GM18508 (cell line): ENCODE measurements at regions not wholly inside any gene's neighbourhood (a gene's known extent, or its start where the extent isn't known, plus 50 kb on each side); places are given as distances from the start of the nearest gene placed in this dataset.
"Not testable (repeated sequence)": the region's sequence is repeated elsewhere in the genome, so short reads cannot be mapped to it uniquely, and the experiment has no call there.

Experiments
- ATAC-seq: cut with Tn5 transposase; IDR thresholded peaks from one replicate; pipeline ENCODE4 v1.9.1; 2021; ENCODE audit warnings: moderate number of reproducible peaks; ENCODE audit not compliant: insufficient read depth, unreplicated experiment

GRCh38 chr10:33917069-33917780, 582.8 kb upstream of the NRP1 start:
- ATAC-seq, result no peak

- ATAC-seq, result no peak
Measured at GRCh38 chr10:33914746-33915145, 580.3 kb upstream of the NRP1 start.

GRCh38 chr10:33913194-33913593, 578.7 kb upstream of the NRP1 start:
- ATAC-seq, result no peak

- not testable (repeated sequence) for ATAC-seq
Measured at GRCh38 chr10:33909476-33909875, 575.0 kb upstream of the NRP1 start.

- no peak for ATAC-seq
Measured at GRCh38 chr10:33901166-33901565, 566.7 kb upstream of the NRP1 start.

- no peak for ATAC-seq
Measured at GRCh38 chr10:33900596-33900995, 566.1 kb upstream of the NRP1 start.

GRCh38 chr10:33899578-33900531, 565.4 kb upstream of the NRP1 start:
- no peak for ATAC-seq

GRCh38 chr10:33897291-33897752, 562.9 kb upstream of the NRP1 start:
- ATAC-seq, result no peak

GRCh38 chr10:33893506-33893905, 559.0 kb upstream of the NRP1 start:
- ATAC-seq, result no peak

- no peak for ATAC-seq
Measured at GRCh38 chr10:33889371-33889770, 554.9 kb upstream of the NRP1 start.

- ATAC-seq, result no peak
Measured at GRCh38 chr10:33887188-33887587, 552.7 kb upstream of the NRP1 start.

GRCh38 chr10:33886299-33886698, 551.8 kb upstream of the NRP1 start:
- ATAC-seq, result no peak

GRCh38 chr10:33884604-33885003, 550.1 kb upstream of the NRP1 start:
- ATAC-seq, result no peak

GRCh38 chr10:33883881-33884280, 549.4 kb upstream of the NRP1 start:
- ATAC-seq, result no peak

GRCh38 chr10:33882996-33883395, 548.5 kb upstream of the NRP1 start:
- ATAC-seq, result no peak

- no peak for ATAC-seq
Measured at GRCh38 chr10:33880291-33880690, 545.8 kb upstream of the NRP1 start.

GRCh38 chr10:33878238-33878786, 543.8 kb upstream of the NRP1 start:
- ATAC-seq, result no peak

- ATAC-seq, result no peak
Measured at GRCh38 chr10:33876584-33877400, 542.3 kb upstream of the NRP1 start.

GRCh38 chr10:33875924-33876583, 541.6 kb upstream of the NRP1 start:
- ATAC-seq, result no peak
